Stimulated activated memory B cell treated with anti-CD40 and anti-IgM and Interleukin-4, amounts not matched to agents 10 μg/mL and 1 μg/mL and 100 μg/mL, for 72 hours (primary cell): ENCODE measurements at regions not wholly inside any gene's neighbourhood (a gene's known extent, or its start where the extent isn't known, plus 50 kb on each side); places are given as distances from the start of the nearest gene placed in this dataset.

Experiments used
- ATAC-seq: fragments of 150-1000 bp; cut with Tn5 transposase; 2 replicates; pipeline ENCODE4 v1.10.0; 2021
- H3K27ac Mint-ChIP-seq: one replicate; pipeline ENCODE4 v1.8.0; 2022; ENCODE audit warnings: mild to moderate bottlenecking, mixed read lengths
- H3K27me3 Mint-ChIP-seq: one replicate; pipeline ENCODE4 v1.8.0; 2022; ENCODE audit warnings: mixed read lengths
- H3K36me3 Mint-ChIP-seq: one replicate; pipeline ENCODE4 v1.8.0; 2022; ENCODE audit warnings: mixed read lengths
- H3K4me1 Mint-ChIP-seq: one replicate; pipeline ENCODE4 v1.8.0; 2022; ENCODE audit warnings: mixed read lengths
- H3K4me3 Mint-ChIP-seq: one replicate; pipeline ENCODE4 v1.8.0; 2022; ENCODE audit warnings: mild to moderate bottlenecking, moderate library complexity, mixed read lengths
- H3K9me3 Mint-ChIP-seq: one replicate; pipeline ENCODE4 v1.8.0; 2022; ENCODE audit warnings: mixed read lengths

GRCh38 chr6:164315376-164315775 is 900.9 kb downstream of the QKI start:
- Mint-ChIP-seq H3K27me3 (no peaks in the 10 kb centered on the region), H3K36me3 (no peaks in the 10 kb centered on the region), H3K4me1 (no peaks in the 10 kb centered on the region), H3K27ac (no peak overlapping the region), H3K4me3 (no peak overlapping the region), H3K9me3 (peaks cover 5% of the 10 kb centered on the region)
- peak; percentile 57 for ATAC-seq

GRCh38 chr6:164308339-164308738 is 893.8 kb downstream of the QKI start:
- Mint-ChIP-seq H3K27me3 (no peaks in the 10 kb centered on the region), H3K36me3 (no peaks in the 10 kb centered on the region), H3K9me3 (peaks cover 5% of the 10 kb centered on the region), H3K27ac (no peak overlapping the region), H3K4me1 (no peaks in the 10 kb centered on the region), H3K4me3 (no peak overlapping the region)
- no peak for ATAC-seq

- Mint-ChIP-seq H3K27me3 (no peaks in the 10 kb centered on the region), H3K9me3 (no peaks in the 10 kb centered on the region), H3K36me3 (no peaks in the 10 kb centered on the region), H3K4me3 (no peak overlapping the region), H3K4me1 (no peaks in the 10 kb centered on the region), H3K27ac (no peak overlapping the region)
- ATAC-seq, result no peak
These were observed 888.8 kb downstream of the QKI start for GRCh38 chr6:164303102-164303964.

- Mint-ChIP-seq H3K27ac (no peak overlapping the region), H3K9me3 (no peaks in the 10 kb centered on the region), H3K4me3 (no peak overlapping the region), H3K36me3 (no peaks in the 10 kb centered on the region), H3K27me3 (no peaks in the 10 kb centered on the region), H3K4me1 (no peaks in the 10 kb centered on the region)
- no peak for ATAC-seq
These were observed 881.9 kb downstream of the QKI start for GRCh38 chr6:164296411-164296810.

GRCh38 chr6:164294047-164294784 is 879.7 kb downstream of the QKI start:
- no peak for ATAC-seq
- Mint-ChIP-seq H3K27me3 (no peaks in the 10 kb centered on the region), H3K4me1 (no peaks in the 10 kb centered on the region), H3K9me3 (no peaks in the 10 kb centered on the region), H3K36me3 (no peaks in the 10 kb centered on the region), H3K27ac (no peak overlapping the region), H3K4me3 (no peak overlapping the region)

- no peaks in the 10 kb centered on the region for H3K4me1 Mint-ChIP-seq
- no peak for ATAC-seq
- no peaks in the 10 kb centered on the region for H3K36me3 Mint-ChIP-seq
- no peak overlapping the region for H3K27ac Mint-ChIP-seq
- H3K4me3 Mint-ChIP-seq, result no peak overlapping the region
- no peaks in the 10 kb centered on the region for H3K27me3 Mint-ChIP-seq
- H3K9me3 Mint-ChIP-seq, result no peaks in the 10 kb centered on the region
These were observed 876.7 kb downstream of the QKI start for GRCh38 chr6:164291224-164291623.

- Mint-ChIP-seq H3K27ac (no peak overlapping the region), H3K4me1 (no peaks in the 10 kb centered on the region), H3K9me3 (no peaks in the 10 kb centered on the region), H3K36me3 (no peaks in the 10 kb centered on the region), H3K4me3 (no peak overlapping the region), H3K27me3 (no peaks in the 10 kb centered on the region)
- ATAC-seq, result no peak
These were observed 875.6 kb downstream of the QKI start for GRCh38 chr6:164290101-164290500.

- H3K4me3 Mint-ChIP-seq, result no peak overlapping the region
- H3K27ac Mint-ChIP-seq, result no peak overlapping the region
- no peaks in the 10 kb centered on the region for H3K4me1 Mint-ChIP-seq
These were observed 871.5 kb downstream of the QKI start for GRCh38 chr6:164286011-164286410.

GRCh38 chr6:164283574-164283973 is 869.1 kb downstream of the QKI start:
- Mint-ChIP-seq H3K27me3 (no peaks in the 10 kb centered on the region), H3K36me3 (no peaks in the 10 kb centered on the region), H3K4me3 (no peak overlapping the region), H3K27ac (no peak overlapping the region), H3K9me3 (no peaks in the 10 kb centered on the region), H3K4me1 (no peaks in the 10 kb centered on the region)
- ATAC-seq, result no peak

More at GRCh38 chr6:164286011-164286410, 871.5 kb downstream of the QKI start:
- H3K36me3 Mint-ChIP-seq, result no peaks in the 10 kb centered on the region
- no peaks in the 10 kb centered on the region for H3K9me3 Mint-ChIP-seq
- no peak for ATAC-seq
- no peaks in the 10 kb centered on the region for H3K27me3 Mint-ChIP-seq

- no peaks in the 10 kb centered on the region for H3K4me1 Mint-ChIP-seq
These were observed 861.7 kb downstream of the QKI start for GRCh38 chr6:164276211-164276610.

GRCh38 chr6:164275773-164276172 is 861.3 kb downstream of the QKI start:
- Mint-ChIP-seq H3K4me1 (no peaks in the 10 kb centered on the region), H3K27ac (no peak overlapping the region), H3K9me3 (peaks cover 9% of the 10 kb centered on the region), H3K4me3 (no peak overlapping the region), H3K27me3 (no peaks in the 10 kb centered on the region), H3K36me3 (no peaks in the 10 kb centered on the region)
- ATAC-seq, result no peak

More at GRCh38 chr6:164276211-164276610, 861.7 kb downstream of the QKI start:
- no peak for ATAC-seq
- Mint-ChIP-seq H3K4me3 (no peak overlapping the region), H3K27ac (no peak overlapping the region), H3K36me3 (no peaks in the 10 kb centered on the region), H3K27me3 (no peaks in the 10 kb centered on the region), H3K9me3 (peaks cover 9% of the 10 kb centered on the region)

- Mint-ChIP-seq H3K36me3 (no peaks in the 10 kb centered on the region), H3K9me3 (peaks cover 9% of the 10 kb centered on the region), H3K27me3 (no peaks in the 10 kb centered on the region), H3K4me1 (no peaks in the 10 kb centered on the region), H3K4me3 (no peak overlapping the region), H3K27ac (no peak overlapping the region)
- no peak for ATAC-seq
These were observed 860.0 kb downstream of the QKI start for GRCh38 chr6:164274493-164274892.

GRCh38 chr6:164273491-164273890 is 859.0 kb downstream of the QKI start:
- Mint-ChIP-seq H3K4me1 (no peaks in the 10 kb centered on the region), H3K9me3 (peaks cover 9% of the 10 kb centered on the region), H3K27me3 (no peaks in the 10 kb centered on the region), H3K36me3 (no peaks in the 10 kb centered on the region), H3K4me3 (no peak overlapping the region), H3K27ac (no peak overlapping the region)
- ATAC-seq, result no peak

GRCh38 chr6:164266851-164267250 is 852.3 kb downstream of the QKI start:
- H3K36me3 Mint-ChIP-seq, result no peaks in the 10 kb centered on the region
- no peaks in the 10 kb centered on the region for H3K4me1 Mint-ChIP-seq
- ATAC-seq, result no peak
- no peaks in the 10 kb centered on the region for H3K9me3 Mint-ChIP-seq
- no peak overlapping the region for H3K27ac Mint-ChIP-seq
- no peaks in the 10 kb centered on the region for H3K27me3 Mint-ChIP-seq
- no peak overlapping the region for H3K4me3 Mint-ChIP-seq

- H3K4me1 Mint-ChIP-seq, result no peaks in the 10 kb centered on the region
- no peak overlapping the region for H3K27ac Mint-ChIP-seq
- no peak for ATAC-seq
- H3K36me3 Mint-ChIP-seq, result no peaks in the 10 kb centered on the region
- peaks cover 6% of the 10 kb centered on the region for H3K9me3 Mint-ChIP-seq
- H3K27me3 Mint-ChIP-seq, result no peaks in the 10 kb centered on the region
- no peak overlapping the region for H3K4me3 Mint-ChIP-seq
These were observed 847.8 kb downstream of the QKI start for GRCh38 chr6:164262348-164262747.

- Mint-ChIP-seq H3K9me3 (peaks cover 10% of the 10 kb centered on the region), H3K4me1 (no peaks in the 10 kb centered on the region), H3K36me3 (no peaks in the 10 kb centered on the region), H3K27ac (no peak overlapping the region), H3K27me3 (no peaks in the 10 kb centered on the region), H3K4me3 (no peak overlapping the region)
- ATAC-seq, result no peak
These were observed 843.9 kb downstream of the QKI start for GRCh38 chr6:164258421-164258820.
